ENCODE measurements at regions not wholly inside any gene's neighbourhood (a gene's known extent, or its start where the extent isn't known, plus 50 kb on each side); places are given as distances from the start of the nearest gene placed in this dataset.
"Not testable (repeated sequence)": the region's sequence is repeated elsewhere in the genome, so short reads cannot be mapped to it uniquely, and the experiment has no call there.

- intact Hi-C loops (cut with micrococcal nuclease): no loop called here
- DNase-seq: no peak
- ATAC-seq: no peak
Measured at GRCh38 chr2:163155925-163156324, 317.4 kb upstream of the KCNH7 start.

- intact Hi-C loops (cut with micrococcal nuclease): no loop called here
- no peak for DNase-seq
- ATAC-seq: no peak
Measured at GRCh38 chr2:163155279-163155883, 316.8 kb upstream of the KCNH7 start.

GRCh38 chr2:163142618-163143017 lies 304.1 kb upstream of the KCNH7 start:
- ATAC-seq (no peak), DNase-seq (no peak)
- intact Hi-C loops (cut with micrococcal nuclease): no loop called here

- ATAC-seq (no peak), DNase-seq (no peak)
- intact Hi-C loops (cut with micrococcal nuclease): no loop called here
Measured at GRCh38 chr2:163138947-163139346, 300.4 kb upstream of the KCNH7 start.

GRCh38 chr2:163135256-163135655 lies 296.7 kb upstream of the KCNH7 start:
- intact Hi-C loops (cut with micrococcal nuclease): no loop called here
- ATAC-seq: no peak
- no peak for DNase-seq

GRCh38 chr2:163133602-163134001 lies 295.0 kb upstream of the KCNH7 start:
- ATAC-seq: no peak

GRCh38 chr2:163132850-163133249 lies 294.3 kb upstream of the KCNH7 start:
- DNase-seq (no peak), ATAC-seq (no peak)
- intact Hi-C loops (cut with micrococcal nuclease): no loop called here

More at GRCh38 chr2:163133602-163134001, 295.0 kb upstream of the KCNH7 start:
- DNase-seq: no peak
- intact Hi-C loops (cut with micrococcal nuclease): no loop called here

- DNase-seq; ATAC-seq; intact Hi-C loops (cut with micrococcal nuclease): not testable (repeated sequence)
Measured at GRCh38 chr2:163132207-163132606, 293.6 kb upstream of the KCNH7 start.

GRCh38 chr2:163123526-163123925 lies 285.0 kb upstream of the KCNH7 start:
- intact Hi-C loops (cut with micrococcal nuclease): no loop called here
- no peak for DNase-seq
- no peak for ATAC-seq

- ATAC-seq: no peak
- intact Hi-C loops (cut with micrococcal nuclease): no loop called here
- DNase-seq: no peak
Measured at GRCh38 chr2:163122257-163122656, 283.7 kb upstream of the KCNH7 start.

- no peak for ATAC-seq
- intact Hi-C loops (cut with micrococcal nuclease): no loop called here
- DNase-seq: no peak
Measured at GRCh38 chr2:163121483-163121882, 282.9 kb upstream of the KCNH7 start.

- no peak for DNase-seq
- intact Hi-C loops (cut with micrococcal nuclease): no loop called here
- ATAC-seq: no peak
Measured at GRCh38 chr2:163119966-163120365, 281.4 kb upstream of the KCNH7 start.

- no peak for DNase-seq
- no peak for ATAC-seq
- intact Hi-C loops (cut with micrococcal nuclease): no loop called here
Measured at GRCh38 chr2:163086940-163087339, 248.4 kb upstream of the KCNH7 start.

GRCh38 chr2:163085366-163086024 lies 246.9 kb upstream of the KCNH7 start:
- DNase-seq; intact Hi-C loops (cut with micrococcal nuclease); ATAC-seq: not testable (repeated sequence)

GRCh38 chr2:163081754-163082153 lies 243.2 kb upstream of the KCNH7 start:
- ATAC-seq (no peak), DNase-seq (no peak)
- intact Hi-C loops (cut with micrococcal nuclease): no loop called here

- no peak for DNase-seq
- ATAC-seq: no peak
- intact Hi-C loops (cut with micrococcal nuclease): no loop called here
Measured at GRCh38 chr2:163077241-163077640, 238.7 kb upstream of the KCNH7 start.

- ATAC-seq (no peak), DNase-seq (no peak)
- intact Hi-C loops (cut with micrococcal nuclease): no loop called here
Measured at GRCh38 chr2:163066085-163066484, 227.5 kb upstream of the KCNH7 start.

- no peak for DNase-seq
- intact Hi-C loops (cut with micrococcal nuclease): no loop called here
- no peak for ATAC-seq
Measured at GRCh38 chr2:163062524-163062923, 224.0 kb upstream of the KCNH7 start.

GRCh38 chr2:163046615-163047014 lies 208.0 kb upstream of the KCNH7 start:
- intact Hi-C loops (cut with micrococcal nuclease): no loop called here
- no peak for DNase-seq
- ATAC-seq: no peak

GRCh38 chr2:163045830-163046229 lies 207.3 kb upstream of the KCNH7 start:
- DNase-seq (no peak), ATAC-seq (no peak)
- intact Hi-C loops (cut with micrococcal nuclease): no loop called here

- intact Hi-C loops (cut with micrococcal nuclease): no loop called here
- ATAC-seq (no peak), DNase-seq (no peak)
Measured at GRCh38 chr2:163044114-163044513, 205.5 kb upstream of the KCNH7 start.

Data from left ventricle myocardium superior (tissue), 1 donor.